ENCODE measurements at regions not wholly inside any gene's neighbourhood (a gene's known extent, or its start where the extent isn't known, plus 50 kb on each side); places are given as distances from the start of the nearest gene placed in this dataset.

GRCh38 chr6:138685781-138686180, 87.8 kb upstream of the CCDC28A start:
- Histone ChIP-seq H3K9ac (ENCODE audit: low read depth, low read length, poor library complexity, severe bottlenecking) (no peak overlapping the region), H2AFZ (ENCODE audit: low read length) (no peak overlapping the region), H3K79me2 (ENCODE audit: insufficient read depth, low read length) (0 out of 2 replicates have a peak, but pooled peaks cover 3% of the 10 kb centered on the region), H3K4me1 (ENCODE audit: insufficient read depth, low read length, poor library complexity, severe bottlenecking) (peaks cover 48% of the 10 kb centered on the region), H3K9me2 (replicated peaks; ENCODE audit: low read depth, low read length) (no peaks in the 10 kb centered on the region), H3K9me3 (ENCODE audit: insufficient read depth, low read depth, low read length) (no peaks in the 10 kb centered on the region), H3K4me2 (ENCODE audit: low read depth, low read length, poor library complexity, severe bottlenecking) (no peak overlapping the region), H4K20me1 (ENCODE audit: insufficient read depth, low read length, poor library complexity, severe bottlenecking) (no peaks in the 10 kb centered on the region), H3K36me3 (ENCODE audit: insufficient read depth, low read length) (no peaks in the 10 kb centered on the region), H3K27me3 (ENCODE audit: insufficient read depth, low read length, poor library complexity, severe bottlenecking) (no peaks in the 10 kb centered on the region), H3F3A (ENCODE audit: low read depth) (no peaks in the 10 kb centered on the region), H3K4me3 (ENCODE audit: low read length, poor library complexity, severe bottlenecking) (no peak overlapping the region)
- no peak for TF ChIP-seq EZH2phosphoT487 (IDR thresholded peaks at IDR 0.05; ENCODE audit: borderline replicate concordance)
- no peak for TF ChIP-seq CTCF (conservative IDR thresholded peaks at IDR 0.05; ENCODE audit: low read length)

- Histone ChIP-seq H3K79me2 (ENCODE audit: insufficient read depth, low read length) (0 out of 2 replicates have a peak, but pooled peaks cover 5% of the 10 kb centered on the region), H3K9ac (ENCODE audit: low read depth, low read length, poor library complexity, severe bottlenecking) (no peak overlapping the region), H3K4me3 (ENCODE audit: low read length, poor library complexity, severe bottlenecking) (no peak overlapping the region), H3K9me3 (ENCODE audit: insufficient read depth, low read depth, low read length) (no peaks in the 10 kb centered on the region), H3F3A (ENCODE audit: low read depth) (no peaks in the 10 kb centered on the region), H3K36me3 (ENCODE audit: insufficient read depth, low read length) (no peaks in the 10 kb centered on the region), H3K9me2 (replicated peaks; ENCODE audit: low read depth, low read length) (no peaks in the 10 kb centered on the region), H4K20me1 (ENCODE audit: insufficient read depth, low read length, poor library complexity, severe bottlenecking) (peaks cover under 1% of the 10 kb centered on the region), H2AFZ (ENCODE audit: low read length) (no peak overlapping the region), H3K4me2 (ENCODE audit: low read depth, low read length, poor library complexity, severe bottlenecking) (no peak overlapping the region), H3K27me3 (ENCODE audit: insufficient read depth, low read length, poor library complexity, severe bottlenecking) (no peaks in the 10 kb centered on the region), H3K4me1 (ENCODE audit: insufficient read depth, low read length, poor library complexity, severe bottlenecking) (peaks cover 48% of the 10 kb centered on the region)
- no peak for TF ChIP-seq CTCF (conservative IDR thresholded peaks at IDR 0.05; ENCODE audit: low read length)
- no peak for TF ChIP-seq EZH2phosphoT487 (IDR thresholded peaks at IDR 0.05; ENCODE audit: borderline replicate concordance)
These were observed 85.0 kb upstream of the CCDC28A start for GRCh38 chr6:138688580-138688979.

- no peaks in the 10 kb centered on the region for H3K9me2 ChIP-seq (replicated peaks; ENCODE audit: low read depth, low read length)
- peaks cover 4% of the 10 kb centered on the region for H4K20me1 ChIP-seq (ENCODE audit: insufficient read depth, low read length, poor library complexity, severe bottlenecking)
- no peaks in the 10 kb centered on the region for H3F3A ChIP-seq (ENCODE audit: low read depth)
- H3K4me1 ChIP-seq (ENCODE audit: insufficient read depth, low read length, poor library complexity, severe bottlenecking): peaks cover 49% of the 10 kb centered on the region
- 0 out of 2 replicates have a peak, but pooled peaks cover 5% of the 10 kb centered on the region for H3K79me2 ChIP-seq (ENCODE audit: insufficient read depth, low read length)
- no peaks in the 10 kb centered on the region for H3K27me3 ChIP-seq (ENCODE audit: insufficient read depth, low read length, poor library complexity, severe bottlenecking)
- no peaks in the 10 kb centered on the region for H3K9me3 ChIP-seq (ENCODE audit: insufficient read depth, low read depth, low read length)
- H3K9ac ChIP-seq (ENCODE audit: low read depth, low read length, poor library complexity, severe bottlenecking): peak overlapping the region; percentile 4
- peak overlapping the region; percentile 33 for H3K4me3 ChIP-seq (ENCODE audit: low read length, poor library complexity, severe bottlenecking)
- H3K4me2 ChIP-seq (ENCODE audit: low read depth, low read length, poor library complexity, severe bottlenecking): peak overlapping the region; percentile 68
- TF ChIP-seq EZH2phosphoT487 (IDR thresholded peaks at IDR 0.05; ENCODE audit: borderline replicate concordance): no peak
- TF ChIP-seq CTCF (conservative IDR thresholded peaks at IDR 0.05; ENCODE audit: low read length): no peak
- no peaks in the 10 kb centered on the region for H3K36me3 ChIP-seq (ENCODE audit: insufficient read depth, low read length)
- H2AFZ ChIP-seq (ENCODE audit: low read length): no peak overlapping the region
These were observed 83.7 kb upstream of the CCDC28A start for GRCh38 chr6:138689849-138690248.

All from Loucy (cell line).